Activated CD4-positive, alpha-beta T cell treated with anti-CD3 and anti-CD28 coated beads, Interleukin-2, amount 10 ng/mL, durations not matched to agents 7 days and 5 days (primary cell): ENCODE measurements at regions not wholly inside any gene's neighbourhood (a gene's known extent, or its start where the extent isn't known, plus 50 kb on each side); places are given as distances from the start of the nearest gene placed in this dataset.
A peak's percentile ranks its signal among the peaks of the same experiment; 100 is the strongest.

ENCODE experiments used
- CTCF ChIA-PET: fragments of 350-600 bp; sonication (Branson Sonifier 250); formaldehyde crosslinking; loops from one replicate; lab custom pipeline; 2021; ENCODE audit warnings: antibody characterized with exemption; lab: Charles Lee
- POLR2A ChIA-PET: fragments of 350-600 bp; sonication (Branson Sonifier 250); formaldehyde crosslinking; loops from one replicate; lab custom pipeline; 2021; ENCODE audit warnings: antibody characterized with exemption; lab: Charles Lee
- DNase-seq: peaks from one replicate; pipeline ENCODE4 v3.0.0-alpha.2; 2020
- H3K27ac Mint-ChIP-seq: one replicate; pipeline ENCODE4 v1.8.0; 2021; ENCODE audit warnings: mild to moderate bottlenecking, moderate library complexity, mixed read lengths
- H3K27me3 Mint-ChIP-seq: one replicate; pipeline ENCODE4 v1.8.0; 2021; ENCODE audit warnings: mixed read lengths
- H3K36me3 Mint-ChIP-seq: one replicate; pipeline ENCODE4 v1.8.0; 2021; ENCODE audit warnings: low read depth, mixed read lengths
- H3K4me1 Mint-ChIP-seq: one replicate; pipeline ENCODE4 v1.8.0; 2021; ENCODE audit warnings: mixed read lengths
- H3K4me3 Mint-ChIP-seq: one replicate; pipeline ENCODE4 v1.8.0; 2021; ENCODE audit warnings: mild to moderate bottlenecking, moderate library complexity, mixed read lengths
- H3K9me3 Mint-ChIP-seq: one replicate; pipeline ENCODE4 v1.8.0; 2021; ENCODE audit warnings: mixed read lengths

GRCh38 chr1:14313731-14314431 is 284.6 kb upstream of the KAZN start:
- no peak for DNase-seq
- Mint-ChIP-seq H3K27me3 (peaks cover 8% of the 10 kb centered on the region), H3K9me3 (peaks cover 2% of the 10 kb centered on the region), H3K4me3 (no peak overlapping the region), H3K36me3 (no peaks in the 10 kb centered on the region), H3K4me1 (no peaks in the 10 kb centered on the region), H3K27ac (no peak overlapping the region)
- POLR2A ChIA-PET, result no interaction called here
- CTCF ChIA-PET, result no interaction called here

- peaks cover 2% of the 10 kb centered on the region for H3K4me1 Mint-ChIP-seq
- no peak for DNase-seq
- no peak overlapping the region for H3K27ac Mint-ChIP-seq
- H3K4me3 Mint-ChIP-seq, result no peak overlapping the region
- no peaks in the 10 kb centered on the region for H3K36me3 Mint-ChIP-seq
- H3K9me3 Mint-ChIP-seq, result peaks cover 3% of the 10 kb centered on the region
- CTCF ChIA-PET, result no interaction called here
- POLR2A ChIA-PET, result no interaction called here
- peaks cover 8% of the 10 kb centered on the region for H3K27me3 Mint-ChIP-seq
These were observed 279.7 kb upstream of the KAZN start for GRCh38 chr1:14318830-14319229.

- no peak for DNase-seq
- CTCF ChIA-PET, result no interaction called here
- H3K4me3 Mint-ChIP-seq, result no peak overlapping the region
- H3K27me3 Mint-ChIP-seq, result peaks cover 8% of the 10 kb centered on the region
- H3K9me3 Mint-ChIP-seq, result peaks cover 3% of the 10 kb centered on the region
- peak overlapping the region; percentile 62 for H3K27ac Mint-ChIP-seq
- H3K4me1 Mint-ChIP-seq, result peaks cover 2% of the 10 kb centered on the region
- no peaks in the 10 kb centered on the region for H3K36me3 Mint-ChIP-seq
- POLR2A ChIA-PET, result no interaction called here
These were observed 278.0 kb upstream of the KAZN start for GRCh38 chr1:14320518-14320917.

- Mint-ChIP-seq H3K9me3 (peaks cover 3% of the 10 kb centered on the region), H3K36me3 (no peaks in the 10 kb centered on the region), H3K27me3 (peaks cover 8% of the 10 kb centered on the region), H3K4me3 (no peak overlapping the region), H3K4me1 (peaks cover 2% of the 10 kb centered on the region), H3K27ac (no peak overlapping the region)
- ChIA-PET POLR2A (no interaction called here), CTCF (no interaction called here)
- DNase-seq, result no peak
These were observed 277.5 kb upstream of the KAZN start for GRCh38 chr1:14320986-14321385.

GRCh38 chr1:14321422-14321821 is 277.1 kb upstream of the KAZN start:
- H3K27ac Mint-ChIP-seq, result no peak overlapping the region
- ChIA-PET POLR2A (no interaction called here), CTCF (no interaction called here)

GRCh38 chr1:14323568-14324247 is 274.8 kb upstream of the KAZN start:
- Mint-ChIP-seq H3K4me3 (no peak overlapping the region), H3K4me1 (peaks cover 2% of the 10 kb centered on the region), H3K27me3 (no peaks in the 10 kb centered on the region), H3K9me3 (peaks cover 3% of the 10 kb centered on the region), H3K27ac (no peak overlapping the region), H3K36me3 (no peaks in the 10 kb centered on the region)
- DNase-seq, result no peak
- ChIA-PET CTCF (no interaction called here), POLR2A (no interaction called here)

More at GRCh38 chr1:14321422-14321821, 277.1 kb upstream of the KAZN start:
- H3K27me3 Mint-ChIP-seq, result peaks cover 8% of the 10 kb centered on the region
- no peak for DNase-seq
- no peaks in the 10 kb centered on the region for H3K36me3 Mint-ChIP-seq
- H3K4me3 Mint-ChIP-seq, result no peak overlapping the region
- peaks cover 2% of the 10 kb centered on the region for H3K4me1 Mint-ChIP-seq
- H3K9me3 Mint-ChIP-seq, result peaks cover 3% of the 10 kb centered on the region

GRCh38 chr1:14324248-14324630 is 274.2 kb upstream of the KAZN start:
- no peak for DNase-seq
- Mint-ChIP-seq H3K36me3 (no peaks in the 10 kb centered on the region), H3K9me3 (peaks cover 3% of the 10 kb centered on the region), H3K4me3 (no peak overlapping the region), H3K27ac (no peak overlapping the region), H3K4me1 (peaks cover 2% of the 10 kb centered on the region), H3K27me3 (no peaks in the 10 kb centered on the region)
- POLR2A ChIA-PET, result no interaction called here
- CTCF ChIA-PET, result no interaction called here

- Mint-ChIP-seq H3K4me1 (no peaks in the 10 kb centered on the region), H3K36me3 (no peaks in the 10 kb centered on the region), H3K27ac (no peak overlapping the region), H3K27me3 (no peaks in the 10 kb centered on the region), H3K4me3 (no peak overlapping the region), H3K9me3 (peaks cover 3% of the 10 kb centered on the region)
- no peak for DNase-seq
- ChIA-PET CTCF (interaction anchor here (0.5 kb wide), 1 partner anchor 637 kb away, joined by 4 read pairs; no protein-coding TSS in a partner anchor), POLR2A (no interaction called here)
These were observed 271.6 kb upstream of the KAZN start for GRCh38 chr1:14326857-14327256.

- Mint-ChIP-seq H3K4me3 (no peak overlapping the region), H3K4me1 (peaks cover 11% of the 10 kb centered on the region), H3K27me3 (no peaks in the 10 kb centered on the region), H3K27ac (no peak overlapping the region), H3K36me3 (no peaks in the 10 kb centered on the region), H3K9me3 (peaks cover 4% of the 10 kb centered on the region)
- POLR2A ChIA-PET, result no interaction called here
- CTCF ChIA-PET, result no interaction called here
- no peak for DNase-seq
These were observed 269.8 kb upstream of the KAZN start for GRCh38 chr1:14328685-14329084.

GRCh38 chr1:14332158-14332557 is 266.3 kb upstream of the KAZN start:
- CTCF ChIA-PET, result no interaction called here
- Mint-ChIP-seq H3K9me3 (peaks cover 8% of the 10 kb centered on the region), H3K36me3 (no peaks in the 10 kb centered on the region), H3K4me1 (peaks cover 11% of the 10 kb centered on the region), H3K27ac (no peak overlapping the region), H3K27me3 (no peaks in the 10 kb centered on the region), H3K4me3 (no peak overlapping the region)
- DNase-seq, result no peak
- POLR2A ChIA-PET, result no interaction called here

GRCh38 chr1:14334336-14335176 is 263.9 kb upstream of the KAZN start:
- CTCF ChIA-PET, result no interaction called here
- Mint-ChIP-seq H3K27ac (no peak overlapping the region), H3K9me3 (peaks cover 8% of the 10 kb centered on the region), H3K4me3 (no peak overlapping the region), H3K4me1 (peaks cover 11% of the 10 kb centered on the region), H3K27me3 (no peaks in the 10 kb centered on the region), H3K36me3 (no peaks in the 10 kb centered on the region)
- POLR2A ChIA-PET, result no interaction called here
- no peak for DNase-seq

- Mint-ChIP-seq H3K9me3 (peaks cover 5% of the 10 kb centered on the region), H3K4me3 (no peak overlapping the region), H3K27me3 (peaks cover 5% of the 10 kb centered on the region), H3K36me3 (no peaks in the 10 kb centered on the region), H3K4me1 (peaks cover 2% of the 10 kb centered on the region), H3K27ac (no peak overlapping the region)
- ChIA-PET POLR2A (no interaction called here), CTCF (no interaction called here)
- no peak for DNase-seq
These were observed 260.0 kb upstream of the KAZN start for GRCh38 chr1:14338509-14338908.

GRCh38 chr1:14339288-14339687 is 259.2 kb upstream of the KAZN start:
- DNase-seq, result no peak
- no peaks in the 10 kb centered on the region for H3K36me3 Mint-ChIP-seq
- H3K4me3 Mint-ChIP-seq, result no peak overlapping the region
- H3K4me1 Mint-ChIP-seq, result no peaks in the 10 kb centered on the region
- CTCF ChIA-PET, result no interaction called here
- peaks cover 5% of the 10 kb centered on the region for H3K27me3 Mint-ChIP-seq
- H3K9me3 Mint-ChIP-seq, result peaks cover 4% of the 10 kb centered on the region
- POLR2A ChIA-PET, result no interaction called here
- no peak overlapping the region for H3K27ac Mint-ChIP-seq
